ENCODE measurements at regions not wholly inside any gene's neighbourhood (a gene's known extent, or its start where the extent isn't known, plus 50 kb on each side); places are given as distances from the start of the nearest gene placed in this dataset.

DNA sequence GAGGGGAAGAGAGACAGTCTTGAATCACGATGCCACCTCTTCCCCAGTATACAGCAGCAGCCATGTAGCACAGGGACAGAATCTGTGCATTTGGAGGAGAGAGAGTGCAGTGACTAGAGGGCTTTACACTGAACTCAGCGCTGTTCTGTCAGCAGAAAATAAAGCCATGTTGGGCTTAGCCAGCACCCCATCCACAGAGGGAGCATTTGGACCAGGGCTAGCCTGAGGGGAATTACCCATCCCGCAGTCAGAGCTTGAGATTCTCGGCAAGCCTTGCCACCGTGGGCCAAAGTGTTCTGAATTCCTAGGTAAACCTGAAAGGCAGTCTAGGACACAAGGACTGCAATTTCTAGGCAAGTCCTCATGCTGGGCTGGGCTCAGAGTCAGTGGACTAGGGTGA, 120.4 kb upstream of the CNOT2 start:
- DNase-seq (ENCODE audit: low read depth in 2 of 2), result no peak
- no peaks in the 10 kb centered on the region for H4K20me1 ChIP-seq (ENCODE audit: control insufficient read depth, extremely low read depth, insufficient read depth, low read length)
- H3K79me2 ChIP-seq (ENCODE audit: control insufficient read depth, insufficient read depth, low read length), result no peaks in the 10 kb centered on the region
- H3K4me2 ChIP-seq (ENCODE audit: extremely low read depth, insufficient read depth, low read length), result no peak overlapping the region
- H3K27ac ChIP-seq (ENCODE audit: insufficient read depth, low read length), result no peak overlapping the region
- no peaks in the 10 kb centered on the region for H3K9me3 ChIP-seq (ENCODE audit: control insufficient read depth, insufficient read depth, low read depth, low read length)
- H3K36me3 ChIP-seq (ENCODE audit: control insufficient read depth, insufficient read depth, low read length), result no peaks in the 10 kb centered on the region
- no peak overlapping the region for H2AFZ ChIP-seq (ENCODE audit: low read length)
- no peaks in the 10 kb centered on the region for H3K4me1 ChIP-seq (ENCODE audit: control insufficient read depth, extremely low read depth, insufficient read depth, low read length)
- no peaks in the 10 kb centered on the region for H3K27me3 ChIP-seq (ENCODE audit: control insufficient read depth, insufficient read depth, low read length)
- TF ChIP-seq, protein P1, sequence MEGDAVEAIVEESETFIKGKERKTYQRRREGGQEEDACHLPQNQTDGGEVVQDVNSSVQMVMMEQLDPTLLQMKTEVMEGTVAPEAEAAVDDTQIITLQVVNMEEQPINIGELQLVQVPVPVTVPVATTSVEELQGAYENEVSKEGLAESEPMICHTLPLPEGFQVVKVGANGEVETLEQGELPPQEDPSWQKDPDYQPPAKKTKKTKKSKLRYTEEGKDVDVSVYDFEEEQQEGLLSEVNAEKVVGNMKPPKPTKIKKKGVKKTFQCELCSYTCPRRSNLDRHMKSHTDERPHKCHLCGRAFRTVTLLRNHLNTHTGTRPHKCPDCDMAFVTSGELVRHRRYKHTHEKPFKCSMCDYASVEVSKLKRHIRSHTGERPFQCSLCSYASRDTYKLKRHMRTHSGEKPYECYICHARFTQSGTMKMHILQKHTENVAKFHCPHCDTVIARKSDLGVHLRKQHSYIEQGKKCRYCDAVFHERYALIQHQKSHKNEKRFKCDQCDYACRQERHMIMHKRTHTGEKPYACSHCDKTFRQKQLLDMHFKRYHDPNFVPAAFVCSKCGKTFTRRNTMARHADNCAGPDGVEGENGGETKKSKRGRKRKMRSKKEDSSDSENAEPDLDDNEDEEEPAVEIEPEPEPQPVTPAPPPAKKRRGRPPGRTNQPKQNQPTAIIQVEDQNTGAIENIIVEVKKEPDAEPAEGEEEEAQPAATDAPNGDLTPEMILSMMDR (conservative IDR thresholded peaks at IDR 0.05 in 1 of 2, IDR thresholded peaks at IDR 0.05 in 1 of 2; ENCODE audit: low read depth in 1 of 2, low read length in 2 of 2), result no peak
- no peak for TF ChIP-seq EZH2 (IDR thresholded peaks at IDR 0.05; ENCODE audit: low read length, missing control alignments)
- no peak overlapping the region for H3K9ac ChIP-seq (ENCODE audit: insufficient read depth, low read length)
- no peak overlapping the region for H3K4me3 ChIP-seq (replicated peaks in 1 of 4; ENCODE audit: control extremely low read depth in 1 of 4, insufficient read depth in 1 of 4, low read depth in 3 of 4, low read length in 4 of 4)

GRCh38 chr12:70149013-70149412, 94.2 kb upstream of the CNOT2 start:
- Histone ChIP-seq H3K4me3 (replicated peaks in 1 of 4; ENCODE audit: control extremely low read depth in 1 of 4, insufficient read depth in 1 of 4, low read depth in 3 of 4, low read length in 4 of 4) (no peak overlapping the region), H3K27me3 (ENCODE audit: control insufficient read depth, insufficient read depth, low read length) (no peaks in the 10 kb centered on the region), H3K27ac (ENCODE audit: insufficient read depth, low read length) (no peak overlapping the region), H2AFZ (ENCODE audit: low read length) (no peak overlapping the region), H3K4me2 (ENCODE audit: extremely low read depth, insufficient read depth, low read length) (no peak overlapping the region), H3K9ac (ENCODE audit: insufficient read depth, low read length) (no peak overlapping the region), H3K9me3 (ENCODE audit: control insufficient read depth, insufficient read depth, low read depth, low read length) (no peaks in the 10 kb centered on the region), H3K36me3 (ENCODE audit: control insufficient read depth, insufficient read depth, low read length) (no peaks in the 10 kb centered on the region), H4K20me1 (ENCODE audit: control insufficient read depth, extremely low read depth, insufficient read depth, low read length) (no peaks in the 10 kb centered on the region), H3K79me2 (ENCODE audit: control insufficient read depth, insufficient read depth, low read length) (no peaks in the 10 kb centered on the region), H3K4me1 (ENCODE audit: control insufficient read depth, extremely low read depth, insufficient read depth, low read length) (no peaks in the 10 kb centered on the region)
- TF ChIP-seq EZH2 (IDR thresholded peaks at IDR 0.05; ENCODE audit: low read length, missing control alignments), result no peak
- TF ChIP-seq, protein P1 (conservative IDR thresholded peaks at IDR 0.05 in 1 of 2, IDR thresholded peaks at IDR 0.05 in 1 of 2; ENCODE audit: low read depth in 1 of 2, low read length in 2 of 2), result no peak
- DNase-seq (ENCODE audit: low read depth in 2 of 2), result no peak

GRCh38 chr12:70149665-70150064, 93.6 kb upstream of the CNOT2 start:
- Histone ChIP-seq H3K4me2 (ENCODE audit: extremely low read depth, insufficient read depth, low read length) (no peak overlapping the region), H3K4me1 (ENCODE audit: control insufficient read depth, extremely low read depth, insufficient read depth, low read length) (no peaks in the 10 kb centered on the region), H3K27me3 (ENCODE audit: control insufficient read depth, insufficient read depth, low read length) (no peaks in the 10 kb centered on the region), H2AFZ (ENCODE audit: low read length) (no peak overlapping the region), H3K79me2 (ENCODE audit: control insufficient read depth, insufficient read depth, low read length) (no peaks in the 10 kb centered on the region), H3K4me3 (replicated peaks in 1 of 4; ENCODE audit: control extremely low read depth in 1 of 4, insufficient read depth in 1 of 4, low read depth in 3 of 4, low read length in 4 of 4) (no peak overlapping the region), H4K20me1 (ENCODE audit: control insufficient read depth, extremely low read depth, insufficient read depth, low read length) (no peaks in the 10 kb centered on the region), H3K9me3 (ENCODE audit: control insufficient read depth, insufficient read depth, low read depth, low read length) (no peaks in the 10 kb centered on the region), H3K36me3 (ENCODE audit: control insufficient read depth, insufficient read depth, low read length) (no peaks in the 10 kb centered on the region), H3K27ac (ENCODE audit: insufficient read depth, low read length) (no peak overlapping the region), H3K9ac (ENCODE audit: insufficient read depth, low read length) (no peak overlapping the region)
- TF ChIP-seq, protein P1 (conservative IDR thresholded peaks at IDR 0.05 in 1 of 2, IDR thresholded peaks at IDR 0.05 in 1 of 2; ENCODE audit: low read depth in 1 of 2, low read length in 2 of 2), result no peak
- no peak for TF ChIP-seq EZH2 (IDR thresholded peaks at IDR 0.05; ENCODE audit: low read length, missing control alignments)
- DNase-seq (ENCODE audit: low read depth in 2 of 2), result no peak

Data from fibroblast of lung (primary cell).